ENCODE measurements at regions not wholly inside any gene's neighbourhood (a gene's known extent, or its start where the extent isn't known, plus 50 kb on each side); places are given as distances from the start of the nearest gene placed in this dataset.

DNA sequence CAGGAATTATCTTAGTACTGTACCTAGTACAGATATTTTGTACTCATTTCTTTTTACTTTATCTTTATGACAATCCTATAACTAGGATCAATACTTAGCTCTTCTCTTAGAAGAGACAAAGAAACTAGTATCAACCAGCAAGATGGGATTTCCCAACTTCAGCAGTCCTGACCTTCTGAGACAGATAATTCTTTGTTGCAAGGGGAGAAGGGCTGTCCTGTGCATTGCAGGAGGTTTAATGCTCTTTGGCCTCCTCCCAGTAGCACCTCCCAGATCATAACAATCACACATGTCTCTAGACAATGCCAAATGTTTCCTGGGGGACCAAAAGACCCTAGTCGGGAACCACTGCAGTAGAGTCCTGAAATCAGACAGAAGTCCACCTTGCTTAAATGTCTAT is 424.3 kb upstream of the DMAC1 start:
- TF ChIP-seq, protein P1, sequence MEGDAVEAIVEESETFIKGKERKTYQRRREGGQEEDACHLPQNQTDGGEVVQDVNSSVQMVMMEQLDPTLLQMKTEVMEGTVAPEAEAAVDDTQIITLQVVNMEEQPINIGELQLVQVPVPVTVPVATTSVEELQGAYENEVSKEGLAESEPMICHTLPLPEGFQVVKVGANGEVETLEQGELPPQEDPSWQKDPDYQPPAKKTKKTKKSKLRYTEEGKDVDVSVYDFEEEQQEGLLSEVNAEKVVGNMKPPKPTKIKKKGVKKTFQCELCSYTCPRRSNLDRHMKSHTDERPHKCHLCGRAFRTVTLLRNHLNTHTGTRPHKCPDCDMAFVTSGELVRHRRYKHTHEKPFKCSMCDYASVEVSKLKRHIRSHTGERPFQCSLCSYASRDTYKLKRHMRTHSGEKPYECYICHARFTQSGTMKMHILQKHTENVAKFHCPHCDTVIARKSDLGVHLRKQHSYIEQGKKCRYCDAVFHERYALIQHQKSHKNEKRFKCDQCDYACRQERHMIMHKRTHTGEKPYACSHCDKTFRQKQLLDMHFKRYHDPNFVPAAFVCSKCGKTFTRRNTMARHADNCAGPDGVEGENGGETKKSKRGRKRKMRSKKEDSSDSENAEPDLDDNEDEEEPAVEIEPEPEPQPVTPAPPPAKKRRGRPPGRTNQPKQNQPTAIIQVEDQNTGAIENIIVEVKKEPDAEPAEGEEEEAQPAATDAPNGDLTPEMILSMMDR (IDR thresholded peaks at IDR 0.05; ENCODE audit: low read depth, low read length, missing input control): no peak
- TF ChIP-seq EGR1 (IDR thresholded peaks at IDR 0.05; ENCODE audit: low read depth in 2 of 2): no peak
- TF ChIP-seq GABPA (IDR thresholded peaks at IDR 0.05 in 1 of 2, conservative IDR thresholded peaks at IDR 0.05 in 1 of 2): no peak
